ENCODE measurements at regions not wholly inside any gene's neighbourhood (a gene's known extent, or its start where the extent isn't known, plus 50 kb on each side); places are given as distances from the start of the nearest gene placed in this dataset.

GRCh38 chr3:132088291-132088690 lies 53.5 kb upstream of the CPNE4 start:
- POLR2A ChIA-PET, result no interaction called here
- TF ChIP-seq, protein P1, sequence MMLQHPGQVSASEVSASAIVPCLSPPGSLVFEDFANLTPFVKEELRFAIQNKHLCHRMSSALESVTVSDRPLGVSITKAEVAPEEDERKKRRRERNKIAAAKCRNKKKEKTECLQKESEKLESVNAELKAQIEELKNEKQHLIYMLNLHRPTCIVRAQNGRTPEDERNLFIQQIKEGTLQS (IDR thresholded peaks at IDR 0.05), result no peak
- TF ChIP-seq POLR2AphosphoS5 (IDR thresholded peaks at IDR 0.05; ENCODE audit: low read depth, low read length), result no peak
- TF ChIP-seq TCF7L2 (IDR thresholded peaks at IDR 0.05; ENCODE audit: borderline replicate concordance, extremely low read depth, insufficient read depth, insufficient read length), result no peak
- no peak for TF ChIP-seq ZFX (IDR thresholded peaks at IDR 0.05)
- no peak for TF ChIP-seq JUND (IDR thresholded peaks at IDR 0.05)
- TF ChIP-seq FOSL1 (IDR thresholded peaks at IDR 0.05; ENCODE audit: low read depth), result no peak
- TF ChIP-seq ELF1 (IDR thresholded peaks at IDR 0.05; ENCODE audit: borderline replicate concordance, low read depth), result no peak
- TF ChIP-seq POLR2A (IDR thresholded peaks at IDR 0.05; ENCODE audit: borderline replicate concordance, extremely low read depth, insufficient read depth, insufficient read length), result no peak
- TF ChIP-seq ZNF274 (IDR thresholded peaks at IDR 0.05; ENCODE audit: low read depth, low read length), result no peak
- TF ChIP-seq CBX3 (IDR thresholded peaks at IDR 0.05; ENCODE audit: low read depth), result no peak
- TF ChIP-seq CEBPB (IDR thresholded peaks at IDR 0.05; ENCODE audit: low read depth), result no peak
- TF ChIP-seq EZH2phosphoT487 (IDR thresholded peaks at IDR 0.05; ENCODE audit: borderline replicate concordance), result no peak
- no peak for TF ChIP-seq SIN3A (IDR thresholded peaks at IDR 0.05; ENCODE audit: low read depth)
- TF ChIP-seq ZBTB33 (IDR thresholded peaks at IDR 0.05; ENCODE audit: extremely low read depth, insufficient replicate concordance, low read length), result no peak
- no peak for TF ChIP-seq RAD21 (IDR thresholded peaks at IDR 0.05; ENCODE audit: low read depth)
- TF ChIP-seq SP1 (IDR thresholded peaks at IDR 0.05; ENCODE audit: low read depth), result no peak
- TF ChIP-seq, protein P2, sequence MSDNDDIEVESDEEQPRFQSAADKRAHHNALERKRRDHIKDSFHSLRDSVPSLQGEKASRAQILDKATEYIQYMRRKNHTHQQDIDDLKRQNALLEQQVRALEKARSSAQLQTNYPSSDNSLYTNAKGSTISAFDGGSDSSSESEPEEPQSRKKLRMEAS (IDR thresholded peaks at IDR 0.05), result no peak
- no peak for TF ChIP-seq CTCF (IDR thresholded peaks at IDR 0.05 in 2 of 3, conservative IDR thresholded peaks at IDR 0.05 in 1 of 3; ENCODE audit: borderline replicate concordance in 1 of 3, insufficient read depth in 1 of 3, low read depth in 2 of 3, low read length in 2 of 3)
- no peak for TF ChIP-seq SRF (IDR thresholded peaks at IDR 0.05; ENCODE audit: low read depth)
- TF ChIP-seq EZH2 (IDR thresholded peaks at IDR 0.05), result no peak

More at GRCh38 chr3:132088291-132088690, 53.5 kb upstream of the CPNE4 start:
- no peak overlapping the region for H3K4me2 ChIP-seq (ENCODE audit: low read length)
- ATAC-seq (no peak), DNase-seq (ENCODE audit: low read depth, low spot score) (no peak)
- intact Hi-C loops (cut with micrococcal nuclease), result no loop called here
- no peaks in the 10 kb centered on the region for H4K20me1 ChIP-seq (ENCODE audit: insufficient read depth)
- peaks cover 6% of the 10 kb centered on the region; the same call in 1 of the 2 replicates for H3K27me3 ChIP-seq (ENCODE audit: insufficient read depth, low read length)
- RAD21 ChIA-PET (ENCODE audit: low non-redundant PET in 1 of 2, low total read pairs in 2 of 2, uncharacterized antibody in 2 of 2, unreplicated experiment in 2 of 2), result no interaction called here
- CTCF ChIA-PET, result no interaction called here
- no peaks in the 10 kb centered on the region for H3K79me2 ChIP-seq (ENCODE audit: insufficient read depth, low read length)
- no peak overlapping the region for H3K9ac ChIP-seq (ENCODE audit: low read length)
- no peak overlapping the region for H2AFZ ChIP-seq (ENCODE audit: low read depth, low read length, poor library complexity, severe bottlenecking)
- BruUV-seq (replicated peaks), result no TSS peak
- H3K27ac ChIP-seq (ENCODE audit: low read depth, low read length), result no peak overlapping the region
- no peaks in the 10 kb centered on the region for H3K9me2 ChIP-seq (ENCODE audit: insufficient read depth)
- H3K4me3 ChIP-seq (replicated peaks in 1 of 2; ENCODE audit: low read depth in 1 of 2, low read length in 2 of 2), result no peak overlapping the region
- no peaks in the 10 kb centered on the region for H3K4me1 ChIP-seq (ENCODE audit: control insufficient read depth in 1 of 2, insufficient read depth in 2 of 2, low read length in 2 of 2)
- no peaks in the 10 kb centered on the region for H3K9me3 ChIP-seq (ENCODE audit: control insufficient read depth in 1 of 2, insufficient read depth in 1 of 2, low read depth in 1 of 2, low read length in 2 of 2)
- H3K36me3 ChIP-seq (ENCODE audit: control insufficient read depth in 1 of 2, insufficient read depth in 2 of 2, low read length in 2 of 2), result no peaks in the 10 kb centered on the region

Data from HCT116 (cell line).